ENCODE measurements at regions not wholly inside any gene's neighbourhood (a gene's known extent, or its start where the extent isn't known, plus 50 kb on each side); places are given as distances from the start of the nearest gene placed in this dataset.
"Not testable (repeated sequence)": the region's sequence is repeated elsewhere in the genome, so short reads cannot be mapped to it uniquely, and the experiment has no call there.

GRCh38 chr3:43797794-43798193 lies 107.1 kb downstream of the ABHD5 start:
- H3K9me3 Mint-ChIP-seq: peaks cover 4% of the 10 kb centered on the region
- ATAC-seq: no peak
- no peak overlapping the region for H3K4me3 Mint-ChIP-seq
- no peak overlapping the region for H3K27ac Mint-ChIP-seq
- peaks cover 26% of the 10 kb centered on the region for H3K27me3 Mint-ChIP-seq
- H3K36me3 Mint-ChIP-seq: no peaks in the 10 kb centered on the region
- H3K4me1 Mint-ChIP-seq: no peaks in the 10 kb centered on the region

- no peaks in the 10 kb centered on the region for H3K4me1 Mint-ChIP-seq
- H3K27ac Mint-ChIP-seq: no peak overlapping the region
- peaks cover 2% of the 10 kb centered on the region for H3K9me3 Mint-ChIP-seq
- no peaks in the 10 kb centered on the region for H3K36me3 Mint-ChIP-seq
- peaks cover 44% of the 10 kb centered on the region for H3K27me3 Mint-ChIP-seq
- H3K4me3 Mint-ChIP-seq: no peak overlapping the region
- no peak for ATAC-seq
Observed at GRCh38 chr3:43810797-43811196, 120.1 kb downstream of the ABHD5 start.

- Mint-ChIP-seq H3K9me3 (no peaks in the 10 kb centered on the region), H3K27me3 (peaks cover 18% of the 10 kb centered on the region), H3K4me1 (peaks cover 15% of the 10 kb centered on the region), H3K27ac (no peak overlapping the region), H3K4me3 (no peak overlapping the region), H3K36me3 (no peaks in the 10 kb centered on the region)
- no peak for ATAC-seq
Observed at GRCh38 chr3:43814461-43814860, 123.7 kb downstream of the ABHD5 start.

- Mint-ChIP-seq H3K27ac (no peak overlapping the region), H3K27me3 (peaks cover 13% of the 10 kb centered on the region), H3K4me1 (peaks cover 15% of the 10 kb centered on the region), H3K9me3 (no peaks in the 10 kb centered on the region), H3K4me3 (no peak overlapping the region), H3K36me3 (no peaks in the 10 kb centered on the region)
- ATAC-seq: no peak
Observed at GRCh38 chr3:43816372-43816771, 125.6 kb downstream of the ABHD5 start.

- Mint-ChIP-seq H3K36me3 (no peaks in the 10 kb centered on the region), H3K27ac (no peak overlapping the region), H3K4me3 (no peak overlapping the region), H3K27me3 (peaks cover 13% of the 10 kb centered on the region), H3K9me3 (no peaks in the 10 kb centered on the region), H3K4me1 (peaks cover 15% of the 10 kb centered on the region)
- ATAC-seq: no peak
Observed at GRCh38 chr3:43817064-43817463, 126.3 kb downstream of the ABHD5 start.

GRCh38 chr3:43817825-43818224 lies 127.1 kb downstream of the ABHD5 start:
- no peaks in the 10 kb centered on the region for H3K36me3 Mint-ChIP-seq
- H3K4me3 Mint-ChIP-seq: no peak overlapping the region
- H3K27ac Mint-ChIP-seq: no peak overlapping the region
- H3K4me1 Mint-ChIP-seq: peaks cover 15% of the 10 kb centered on the region
- H3K27me3 Mint-ChIP-seq: peaks cover 11% of the 10 kb centered on the region
- no peaks in the 10 kb centered on the region for H3K9me3 Mint-ChIP-seq
- peak; percentile 83 for ATAC-seq

GRCh38 chr3:43818229-43818628 lies 127.5 kb downstream of the ABHD5 start:
- Mint-ChIP-seq H3K36me3 (no peaks in the 10 kb centered on the region), H3K4me3 (no peak overlapping the region), H3K9me3 (no peaks in the 10 kb centered on the region), H3K27ac (no peak overlapping the region), H3K4me1 (peaks cover 15% of the 10 kb centered on the region), H3K27me3 (peaks cover 7% of the 10 kb centered on the region)
- ATAC-seq: peak; percentile 37

- ATAC-seq: no peak
- Mint-ChIP-seq H3K36me3 (no peaks in the 10 kb centered on the region), H3K27ac (no peak overlapping the region), H3K27me3 (peaks cover 51% of the 10 kb centered on the region), H3K4me3 (no peak overlapping the region), H3K4me1 (peaks cover 6% of the 10 kb centered on the region), H3K9me3 (peaks cover 8% of the 10 kb centered on the region)
Observed at GRCh38 chr3:43838009-43838758, 147.4 kb downstream of the ABHD5 start.

- Mint-ChIP-seq H3K9me3 (peaks cover 8% of the 10 kb centered on the region), H3K4me3 (no peak overlapping the region), H3K27me3 (peaks cover 51% of the 10 kb centered on the region), H3K4me1 (peaks cover 6% of the 10 kb centered on the region), H3K27ac (no peak overlapping the region), H3K36me3 (no peaks in the 10 kb centered on the region)
- ATAC-seq: no peak
Observed at GRCh38 chr3:43838877-43839276, 148.1 kb downstream of the ABHD5 start.

GRCh38 chr3:43843386-43843785 lies 152.6 kb downstream of the ABHD5 start:
- no peaks in the 10 kb centered on the region for H3K4me1 Mint-ChIP-seq
- H3K4me3 Mint-ChIP-seq: no peak overlapping the region
- H3K27me3 Mint-ChIP-seq: peaks cover 58% of the 10 kb centered on the region
- no peak overlapping the region for H3K27ac Mint-ChIP-seq
- H3K36me3 Mint-ChIP-seq: no peaks in the 10 kb centered on the region
- no peak for ATAC-seq
- H3K9me3 Mint-ChIP-seq: peaks cover 14% of the 10 kb centered on the region

GRCh38 chr3:43844757-43845156 lies 154.0 kb downstream of the ABHD5 start:
- no peaks in the 10 kb centered on the region for H3K4me1 Mint-ChIP-seq
- no peak overlapping the region for H3K4me3 Mint-ChIP-seq
- H3K9me3 Mint-ChIP-seq: peaks cover 22% of the 10 kb centered on the region
- no peak for ATAC-seq
- peaks cover 52% of the 10 kb centered on the region for H3K27me3 Mint-ChIP-seq
- H3K27ac Mint-ChIP-seq: no peak overlapping the region
- no peaks in the 10 kb centered on the region for H3K36me3 Mint-ChIP-seq

- not testable (repeated sequence) for H3K4me3 Mint-ChIP-seq
Observed at GRCh38 chr3:43845553-43845952, 154.8 kb downstream of the ABHD5 start.

GRCh38 chr3:43852066-43852465 lies 161.3 kb downstream of the ABHD5 start:
- Mint-ChIP-seq H3K4me3 (no peak overlapping the region), H3K27me3 (peaks cover 55% of the 10 kb centered on the region), H3K27ac (no peak overlapping the region), H3K36me3 (no peaks in the 10 kb centered on the region), H3K4me1 (peaks cover 11% of the 10 kb centered on the region), H3K9me3 (peaks cover 12% of the 10 kb centered on the region)
- ATAC-seq: no peak

More at GRCh38 chr3:43845553-43845952, 154.8 kb downstream of the ABHD5 start:
- H3K4me1 Mint-ChIP-seq, H3K36me3 Mint-ChIP-seq, H3K27ac Mint-ChIP-seq, ATAC-seq: not testable (repeated sequence)
- Mint-ChIP-seq H3K9me3 (peaks cover 25% of the 10 kb centered on the region), H3K27me3 (peaks cover 51% of the 10 kb centered on the region)

- H3K27ac Mint-ChIP-seq: no peak overlapping the region
- H3K9me3 Mint-ChIP-seq: peaks cover 4% of the 10 kb centered on the region
- H3K36me3 Mint-ChIP-seq: no peaks in the 10 kb centered on the region
- peaks cover 11% of the 10 kb centered on the region for H3K4me1 Mint-ChIP-seq
- no peak overlapping the region for H3K4me3 Mint-ChIP-seq
- no peak for ATAC-seq
- peaks cover 75% of the 10 kb centered on the region for H3K27me3 Mint-ChIP-seq
Observed at GRCh38 chr3:43854283-43854682, 163.5 kb downstream of the ABHD5 start.

GRCh38 chr3:43854916-43855315 lies 164.2 kb downstream of the ABHD5 start:
- Mint-ChIP-seq H3K9me3 (peaks cover 2% of the 10 kb centered on the region), H3K4me1 (peaks cover 11% of the 10 kb centered on the region), H3K36me3 (no peaks in the 10 kb centered on the region), H3K4me3 (no peak overlapping the region), H3K27me3 (peaks cover 82% of the 10 kb centered on the region), H3K27ac (no peak overlapping the region)
- no peak for ATAC-seq

- no peaks in the 10 kb centered on the region for H3K36me3 Mint-ChIP-seq
- peaks cover 11% of the 10 kb centered on the region for H3K4me1 Mint-ChIP-seq
- peak; percentile 73 for ATAC-seq
- no peaks in the 10 kb centered on the region for H3K9me3 Mint-ChIP-seq
- no peak overlapping the region for H3K4me3 Mint-ChIP-seq
- no peak overlapping the region for H3K27ac Mint-ChIP-seq
- peaks cover 83% of the 10 kb centered on the region for H3K27me3 Mint-ChIP-seq
Observed at GRCh38 chr3:43855674-43856299, 165.0 kb downstream of the ABHD5 start.
